GM23338 (cell line): ENCODE measurements at regions not wholly inside any gene's neighbourhood (a gene's known extent, or its start where the extent isn't known, plus 50 kb on each side); places are given as distances from the start of the nearest gene placed in this dataset.

Experiments used
- ATAC-seq: fragments of 200-7000 bp; cut with Tn5 transposase; 3 replicates; pipeline ENCODE4 v1.9.1; 2020
- DNase-seq: peaks from one replicate; pipeline ENCODE4 v3.0.0-alpha.2; 2015; ENCODE audit warnings: low spot score
- H2AFZ ChIP-seq: fragments of 200-600 bp; sonication (generic); 2 replicates; pipeline ENCODE4 v1.8.0; 2016; ENCODE audit warnings: antibody characterized with exemption, mild to moderate bottlenecking, moderate library complexity
- H3F3A ChIP-seq: fragments of 200-600 bp; sonication (generic); replicated peaks from 2 replicates; pipeline ENCODE4 v1.8.0; 2017; ENCODE audit warnings: antibody characterized with exemption, mixed run types, low read depth
- H3K27ac ChIP-seq: fragments of 200-600 bp; sonication (generic); 2 replicates; pipeline ENCODE4 v1.6.1; 2016; ENCODE audit warnings: low read depth
- H3K27me3 ChIP-seq: fragments of 200-600 bp; sonication (generic); 2 replicates; pipeline ENCODE4 v1.8.0; 2016; ENCODE audit warnings: mild to moderate bottlenecking, mixed run types, moderate library complexity; ENCODE audit not compliant: insufficient read depth
- H3K36me3 ChIP-seq: fragments of 200-600 bp; sonication (generic); 2 replicates; pipeline ENCODE4 v1.8.0; 2016; ENCODE audit warnings: mild to moderate bottlenecking; ENCODE audit not compliant: insufficient read depth
- H3K4me1 ChIP-seq: fragments of 200-600 bp; sonication (generic); 2 replicates; pipeline ENCODE4 v1.8.0; 2016; ENCODE audit warnings: mild to moderate bottlenecking, moderate library complexity; ENCODE audit not compliant: insufficient read depth
- H3K4me2 ChIP-seq: fragments of 200-600 bp; sonication (generic); 2 replicates; pipeline ENCODE4 v1.7.1; 2017; ENCODE audit warnings: mixed run types
- H3K4me3 ChIP-seq: fragments of 200-600 bp; sonication (generic); 2 replicates; pipeline ENCODE4 v1.6.1; 2016; ENCODE audit warnings: mixed run types
- H3K79me2 ChIP-seq: fragments of 200-600 bp; sonication (generic); replicated peaks from 2 replicates; pipeline ENCODE4 v1.8.0; 2017; ENCODE audit warnings: mild to moderate bottlenecking; ENCODE audit not compliant: insufficient read depth
- H3K9me2 ChIP-seq: fragments of 200-600 bp; sonication (generic); 2 replicates; pipeline ENCODE4 v1.8.0; 2017; ENCODE audit not compliant: insufficient read depth
- H4K20me1 ChIP-seq: fragments of 200-600 bp; sonication (generic); replicated peaks from 2 replicates; pipeline ENCODE4 v1.8.0; 2017; ENCODE audit warnings: mild to moderate bottlenecking; ENCODE audit not compliant: insufficient read depth
- H3K27ac Mint-ChIP-seq: 2 replicates; pipeline ENCODE4 v1.8.0; 2020; ENCODE audit warnings: inconsistent platforms, mild to moderate bottlenecking, moderate library complexity, mixed read lengths
- H3K27me3 Mint-ChIP-seq: 3 replicates; pipeline ENCODE4 v1.8.0; 2022; ENCODE audit warnings: low read depth, mild to moderate bottlenecking, moderate library complexity, mixed read lengths, inconsistent platforms; ENCODE audit not compliant: insufficient read depth, poor library complexity
- H3K36me3 Mint-ChIP-seq: 3 replicates; pipeline ENCODE4 v1.8.0; 2021; ENCODE audit warnings: low read depth, mild to moderate bottlenecking, inconsistent platforms, moderate library complexity, mixed read lengths
- H3K4me1 Mint-ChIP-seq: 3 replicates; pipeline ENCODE4 v1.8.0; 2020; ENCODE audit warnings: mild to moderate bottlenecking, inconsistent platforms, mixed read lengths
- H3K4me3 Mint-ChIP-seq: 3 replicates; pipeline ENCODE4 v1.8.0; 2021; ENCODE audit warnings: moderate library complexity, mild to moderate bottlenecking, inconsistent platforms, mixed read lengths
- H3K9me3 Mint-ChIP-seq: 3 replicates; pipeline ENCODE4 v1.8.0; 2020; ENCODE audit warnings: moderate library complexity, mild to moderate bottlenecking, inconsistent platforms, mixed read lengths
- CREB1 ChIP-seq: fragments of 250-450 bp; sonication (Bioruptor Pico); IDR thresholded peaks from 2 replicates; pipeline ENCODE4 v1.5.0; 2020; ENCODE audit warnings: low read depth, mild to moderate bottlenecking, moderate library complexity
- ETS1 ChIP-seq: IDR thresholded peaks from 2 replicates; pipeline ENCODE4 v1.6.1; 2016; ENCODE audit warnings: antibody characterized with exemption
- EZH2 ChIP-seq: fragments of 200-600 bp; sonication (generic); IDR thresholded peaks from one replicate; pipeline ENCODE4 v1.8.0; 2017; ENCODE audit warnings: antibody characterized with exemption, mild to moderate bottlenecking, low read depth; ENCODE audit not compliant: unreplicated experiment
- JUNB ChIP-seq: IDR thresholded peaks from one replicate; pipeline ENCODE4 v1.6.1; 2016; ENCODE audit warnings: antibody characterized with exemption; ENCODE audit not compliant: unreplicated experiment
- NANOG ChIP-seq: IDR thresholded peaks from 2 replicates; pipeline ENCODE4 v1.6.1; 2016; ENCODE audit warnings: antibody characterized with exemption, borderline replicate concordance
- POLR2AphosphoS5 ChIP-seq: IDR thresholded peaks from 2 replicates; pipeline ENCODE4 v1.6.1; 2016; ENCODE audit warnings: antibody characterized with exemption, low read depth
- ZNF114 ChIP-seq: fragments of 250-450 bp; sonication (Bioruptor Pico); IDR thresholded peaks from 2 replicates; pipeline ENCODE4 v1.5.0; 2020; ENCODE audit warnings: mild to moderate bottlenecking, moderate library complexity
- ZNF331 ChIP-seq: fragments of 250-450 bp; sonication (Bioruptor Pico); IDR thresholded peaks from 2 replicates; pipeline ENCODE4 v1.5.0; 2020; ENCODE audit warnings: low read depth, mild to moderate bottlenecking, moderate library complexity
- TF ChIP-seq, protein P1 (sequence below): fragments of 250-450 bp; sonication (Bioruptor Pico); IDR thresholded peaks from 2 replicates; pipeline ENCODE4 v1.5.0; 2020; ENCODE audit warnings: mild to moderate bottlenecking, moderate library complexity

- Mint-ChIP-seq H3K9me3 (peaks cover 3% of the 10 kb centered on the region; the same call in 2 of the 3 replicates), H3K27ac (no peak overlapping the region), H3K27me3 (no peaks in the 10 kb centered on the region), H3K4me1 (no peaks in the 10 kb centered on the region), H3K4me3 (no peak overlapping the region), H3K36me3 (no peaks in the 10 kb centered on the region; the same call in 2 of the 3 replicates)
- H3K9me2 ChIP-seq: no peaks in the 10 kb centered on the region
- H4K20me1 ChIP-seq: no peaks in the 10 kb centered on the region
- DNase-seq: no peak
- no peak overlapping the region for H3K27ac ChIP-seq
- no peaks in the 10 kb centered on the region for H3K36me3 ChIP-seq
- H3K4me1 ChIP-seq: no peaks in the 10 kb centered on the region
- peak overlapping the region; percentile 82; the same call in 1 of the 2 replicates for H2AFZ ChIP-seq
- H3K4me2 ChIP-seq: no peak overlapping the region
- no peak overlapping the region for H3K4me3 ChIP-seq
- ATAC-seq: no peak
- H3K27me3 ChIP-seq: no peaks in the 10 kb centered on the region
- no peaks in the 10 kb centered on the region for H3F3A ChIP-seq
- TF ChIP-seq CREB1 (no peak), POLR2AphosphoS5 (no peak), ZNF331 (no peak)
- H3K79me2 ChIP-seq: no peaks in the 10 kb centered on the region
These were observed 1052.3 kb upstream of the PHF14 start for GRCh38 chr7:9921326-9921725.

DNA sequence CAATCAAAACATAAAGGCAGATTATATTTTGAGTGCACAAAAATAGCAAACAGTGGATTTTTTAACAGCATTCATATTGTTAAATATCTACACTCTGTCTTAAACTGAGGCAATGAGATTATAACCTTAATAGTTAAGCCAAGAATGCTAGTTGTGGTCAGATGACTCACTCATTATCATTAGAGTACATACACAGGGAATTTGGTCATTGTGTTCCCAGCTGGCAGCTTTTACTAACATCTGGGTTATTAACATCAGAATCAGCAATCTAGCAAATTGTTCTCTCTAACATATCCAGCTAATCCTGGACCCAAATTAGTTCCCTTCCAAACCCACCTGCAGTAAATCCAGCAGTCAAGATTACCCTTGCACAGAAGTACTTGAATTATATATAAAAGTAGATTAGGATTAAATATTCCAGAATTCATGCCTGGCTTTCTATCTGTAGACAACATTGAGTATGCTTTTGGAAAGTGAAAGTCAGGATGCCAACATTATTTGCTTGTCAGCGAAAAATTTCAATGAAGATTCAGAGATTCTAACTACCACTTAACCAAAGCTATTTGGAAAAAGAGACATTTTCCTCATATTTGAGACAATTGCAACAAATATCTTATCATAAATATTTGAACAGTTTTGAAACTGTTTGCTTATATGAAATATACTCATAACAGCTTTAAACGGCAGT, 1035.6 kb upstream of the PHF14 start:
- H3K79me2 ChIP-seq: no peaks in the 10 kb centered on the region
- Mint-ChIP-seq H3K4me3 (peak overlapping the region; percentile 50), H3K9me3 (peaks cover 6% of the 10 kb centered on the region; the same call in 1 of the 3 replicates), H3K36me3 (no peaks in the 10 kb centered on the region; the same call in 2 of the 3 replicates), H3K27me3 (no peaks in the 10 kb centered on the region), H3K4me1 (peaks cover 24% of the 10 kb centered on the region), H3K27ac (peak overlapping the region; percentile 94)
- no peaks in the 10 kb centered on the region for H4K20me1 ChIP-seq
- no peak overlapping the region for H2AFZ ChIP-seq
- DNase-seq (peak; percentile 62), ATAC-seq (peak; percentile 50; the same call in 2 of the 3 replicates)
- H3K4me1 ChIP-seq: peaks cover 32% of the 10 kb centered on the region
- no peaks in the 10 kb centered on the region for H3F3A ChIP-seq
- TF ChIP-seq EZH2: no peak
- TF ChIP-seq ZNF114: no peak
- TF ChIP-seq NANOG: peak; percentile 59; the same call in 1 of the 2 replicates
- no peak overlapping the region for H3K4me3 ChIP-seq
- peak overlapping the region; percentile 55 for H3K4me2 ChIP-seq
- no peaks in the 10 kb centered on the region for H3K9me2 ChIP-seq
- H3K27ac ChIP-seq: peak overlapping the region; percentile 81
- H3K27me3 ChIP-seq: no peaks in the 10 kb centered on the region
- H3K36me3 ChIP-seq: no peaks in the 10 kb centered on the region

GRCh38 chr7:9939176-9939575, 1034.5 kb upstream of the PHF14 start:
- H3K9me2 ChIP-seq: no peaks in the 10 kb centered on the region
- no peaks in the 10 kb centered on the region for H3K27me3 Mint-ChIP-seq
- peaks cover 37% of the 10 kb centered on the region for H3K4me1 ChIP-seq
- H3K36me3 ChIP-seq: no peaks in the 10 kb centered on the region
- peak overlapping the region; percentile 81 for H3K27ac ChIP-seq
- H3K4me1 Mint-ChIP-seq: peaks cover 24% of the 10 kb centered on the region
- H2AFZ ChIP-seq: no peak overlapping the region
- no peak overlapping the region for H3K4me3 ChIP-seq
- H3K4me2 ChIP-seq: peak overlapping the region; percentile 55
- H3F3A ChIP-seq: no peaks in the 10 kb centered on the region
- peak overlapping the region; percentile 90 for H3K27ac Mint-ChIP-seq
- no peaks in the 10 kb centered on the region for H4K20me1 ChIP-seq
- DNase-seq (no peak), ATAC-seq (no peak; the same call in 2 of the 3 replicates)
- no peaks in the 10 kb centered on the region; the same call in 2 of the 3 replicates for H3K36me3 Mint-ChIP-seq
- H3K9me3 Mint-ChIP-seq: peaks cover 6% of the 10 kb centered on the region; the same call in 1 of the 3 replicates
- no peak overlapping the region; the same call in 2 of the 3 replicates for H3K4me3 Mint-ChIP-seq
- H3K27me3 ChIP-seq: no peaks in the 10 kb centered on the region
- no peaks in the 10 kb centered on the region for H3K79me2 ChIP-seq
- TF ChIP-seq CREB1 (no peak), POLR2AphosphoS5 (no peak), ETS1 (no peak), JUNB (no peak), ZNF114 (no peak)
- TF ChIP-seq, protein P1, sequence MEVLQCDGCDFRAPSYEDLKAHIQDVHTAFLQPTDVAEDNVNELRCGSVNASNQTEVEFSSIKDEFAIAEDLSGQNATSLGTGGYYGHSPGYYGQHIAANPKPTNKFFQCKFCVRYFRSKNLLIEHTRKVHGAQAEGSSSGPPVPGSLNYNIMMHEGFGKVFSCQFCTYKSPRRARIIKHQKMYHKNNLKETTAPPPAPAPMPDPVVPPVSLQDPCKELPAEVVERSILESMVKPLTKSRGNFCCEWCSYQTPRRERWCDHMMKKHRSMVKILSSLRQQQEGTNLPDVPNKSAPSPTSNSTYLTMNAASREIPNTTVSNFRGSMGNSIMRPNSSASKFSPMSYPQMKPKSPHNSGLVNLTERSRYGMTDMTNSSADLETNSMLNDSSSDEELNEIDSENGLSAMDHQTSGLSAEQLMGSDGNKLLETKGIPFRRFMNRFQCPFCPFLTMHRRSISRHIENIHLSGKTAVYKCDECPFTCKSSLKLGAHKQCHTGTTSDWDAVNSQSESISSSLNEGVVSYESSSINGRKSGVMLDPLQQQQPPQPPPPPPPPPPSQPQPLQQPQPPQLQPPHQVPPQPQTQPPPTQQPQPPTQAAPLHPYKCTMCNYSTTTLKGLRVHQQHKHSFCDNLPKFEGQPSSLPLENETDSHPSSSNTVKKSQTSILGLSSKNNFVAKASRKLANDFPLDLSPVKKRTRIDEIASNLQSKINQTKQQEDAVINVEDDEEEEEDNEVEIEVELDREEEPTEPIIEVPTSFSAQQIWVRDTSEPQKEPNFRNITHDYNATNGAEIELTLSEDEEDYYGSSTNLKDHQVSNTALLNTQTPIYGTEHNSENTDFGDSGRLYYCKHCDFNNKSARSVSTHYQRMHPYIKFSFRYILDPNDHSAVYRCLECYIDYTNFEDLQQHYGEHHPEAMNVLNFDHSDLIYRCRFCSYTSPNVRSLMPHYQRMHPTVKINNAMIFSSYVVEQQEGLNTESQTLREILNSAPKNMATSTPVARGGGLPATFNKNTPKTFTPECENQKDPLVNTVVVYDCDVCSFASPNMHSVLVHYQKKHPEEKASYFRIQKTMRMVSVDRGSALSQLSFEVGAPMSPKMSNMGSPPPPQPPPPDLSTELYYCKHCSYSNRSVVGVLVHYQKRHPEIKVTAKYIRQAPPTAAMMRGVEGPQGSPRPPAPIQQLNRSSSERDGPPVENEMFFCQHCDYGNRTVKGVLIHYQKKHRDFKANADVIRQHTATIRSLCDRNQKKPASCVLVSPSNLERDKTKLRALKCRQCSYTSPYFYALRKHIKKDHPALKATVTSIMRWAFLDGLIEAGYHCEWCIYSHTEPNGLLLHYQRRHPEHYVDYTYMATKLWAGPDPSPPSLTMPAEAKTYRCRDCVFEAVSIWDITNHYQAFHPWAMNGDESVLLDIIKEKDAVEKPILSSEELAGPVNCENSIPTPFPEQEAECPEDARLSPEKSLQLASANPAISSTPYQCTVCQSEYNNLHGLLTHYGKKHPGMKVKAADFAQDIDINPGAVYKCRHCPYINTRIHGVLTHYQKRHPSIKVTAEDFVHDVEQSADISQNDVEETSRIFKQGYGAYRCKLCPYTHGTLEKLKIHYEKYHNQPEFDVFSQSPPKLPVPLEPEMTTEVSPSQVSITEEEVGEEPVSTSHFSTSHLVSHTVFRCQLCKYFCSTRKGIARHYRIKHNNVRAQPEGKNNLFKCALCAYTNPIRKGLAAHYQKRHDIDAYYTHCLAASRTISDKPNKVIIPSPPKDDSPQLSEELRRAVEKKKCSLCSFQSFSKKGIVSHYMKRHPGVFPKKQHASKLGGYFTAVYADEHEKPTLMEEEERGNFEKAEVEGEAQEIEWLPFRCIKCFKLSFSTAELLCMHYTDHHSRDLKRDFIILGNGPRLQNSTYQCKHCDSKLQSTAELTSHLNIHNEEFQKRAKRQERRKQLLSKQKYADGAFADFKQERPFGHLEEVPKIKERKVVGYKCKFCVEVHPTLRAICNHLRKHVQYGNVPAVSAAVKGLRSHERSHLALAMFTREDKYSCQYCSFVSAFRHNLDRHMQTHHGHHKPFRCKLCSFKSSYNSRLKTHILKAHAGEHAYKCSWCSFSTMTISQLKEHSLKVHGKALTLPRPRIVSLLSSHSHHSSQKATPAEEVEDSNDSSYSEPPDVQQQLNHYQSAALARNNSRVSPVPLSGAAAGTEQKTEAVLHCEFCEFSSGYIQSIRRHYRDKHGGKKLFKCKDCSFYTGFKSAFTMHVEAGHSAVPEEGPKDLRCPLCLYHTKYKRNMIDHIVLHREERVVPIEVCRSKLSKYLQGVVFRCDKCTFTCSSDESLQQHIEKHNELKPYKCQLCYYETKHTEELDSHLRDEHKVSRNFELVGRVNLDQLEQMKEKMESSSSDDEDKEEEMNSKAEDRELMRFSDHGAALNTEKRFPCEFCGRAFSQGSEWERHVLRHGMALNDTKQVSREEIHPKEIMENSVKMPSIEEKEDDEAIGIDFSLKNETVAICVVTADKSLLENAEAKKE (CRISPR knock-in tag): no peak
